ENCODE measurements at regions not wholly inside any gene's neighbourhood (a gene's known extent, or its start where the extent isn't known, plus 50 kb on each side); places are given as distances from the start of the nearest gene placed in this dataset.

- no peaks in the 10 kb centered on the region for H3K9me3 ChIP-seq
- no peaks in the 10 kb centered on the region for H3K27me3 ChIP-seq
- intact Hi-C loops (cut with DNase I; ENCODE audit: low total_unique reads) = no loop called here
- H3K4me1 ChIP-seq = no peaks in the 10 kb centered on the region
- TF ChIP-seq CTCF (IDR thresholded peaks at IDR 0.05) (no peak), EP300 (IDR thresholded peaks at IDR 0.05) (no peak), POLR2A (IDR thresholded peaks at IDR 0.05) (no peak), POLR2AphosphoS5 (IDR thresholded peaks at IDR 0.05) (no peak)
- no peak overlapping the region for H3K27ac ChIP-seq
- no peaks in the 10 kb centered on the region for H3K36me3 ChIP-seq
- H3K4me3 ChIP-seq = no peak overlapping the region
- WGBS, 5 donors = 75 to 85% (median 83%) methylated on average over 6 of the region's 6 CpGs
- no peak for DNase-seq
Observed at GRCh38 chr11:109994907-109995306, 98.3 kb upstream of the ZC3H12C start.

DNA sequence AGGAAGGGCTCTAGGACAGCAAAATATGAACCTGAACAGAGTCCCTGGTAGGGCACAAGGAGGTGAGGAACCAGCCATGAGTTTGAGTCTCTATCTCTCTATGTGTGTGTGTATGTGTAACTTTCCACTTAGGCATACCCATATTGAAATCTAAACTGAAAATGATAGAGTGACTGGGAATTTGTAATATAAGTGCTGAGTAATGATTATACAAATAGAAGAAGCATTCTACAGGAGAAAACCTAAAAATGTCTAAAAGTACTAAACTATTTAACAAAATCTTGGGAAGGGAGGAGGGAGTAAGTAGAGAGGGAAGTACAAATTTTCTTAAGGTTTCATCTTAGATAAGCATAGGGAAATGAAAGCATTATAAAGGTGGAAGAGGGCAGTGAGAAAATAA lies 97.1 kb upstream of the ZC3H12C start:
- H3K4me1 ChIP-seq = no peaks in the 10 kb centered on the region
- no peak overlapping the region for H3K27ac ChIP-seq
- H3K36me3 ChIP-seq = no peaks in the 10 kb centered on the region
- H3K27me3 ChIP-seq = no peaks in the 10 kb centered on the region
- intact Hi-C loops (cut with DNase I; ENCODE audit: low total_unique reads) = no loop called here
- no peaks in the 10 kb centered on the region for H3K9me3 ChIP-seq
- TF ChIP-seq POLR2A (IDR thresholded peaks at IDR 0.05) (no peak), POLR2AphosphoS5 (IDR thresholded peaks at IDR 0.05) (no peak), EP300 (IDR thresholded peaks at IDR 0.05) (no peak), CTCF (IDR thresholded peaks at IDR 0.05) (no peak)
- H3K4me3 ChIP-seq = no peak overlapping the region
- DNase-seq = no peak

- Histone ChIP-seq H3K27me3 (no peaks in the 10 kb centered on the region), H3K9me3 (no peaks in the 10 kb centered on the region), H3K4me3 (no peak overlapping the region), H3K4me1 (no peaks in the 10 kb centered on the region), H3K36me3 (no peaks in the 10 kb centered on the region), H3K27ac (no peak overlapping the region)
- intact Hi-C loops (cut with DNase I; ENCODE audit: low total_unique reads) = no loop called here
- 85 to 99% (median 91%) methylated on average over 3 of the region's 3 CpGs for WGBS, 5 donors
- DNase-seq = no peak
- TF ChIP-seq POLR2A (IDR thresholded peaks at IDR 0.05) (no peak), POLR2AphosphoS5 (IDR thresholded peaks at IDR 0.05) (no peak), CTCF (IDR thresholded peaks at IDR 0.05) (no peak), EP300 (IDR thresholded peaks at IDR 0.05) (no peak)
Observed at GRCh38 chr11:109998921-109999320, 94.3 kb upstream of the ZC3H12C start.

DNA sequence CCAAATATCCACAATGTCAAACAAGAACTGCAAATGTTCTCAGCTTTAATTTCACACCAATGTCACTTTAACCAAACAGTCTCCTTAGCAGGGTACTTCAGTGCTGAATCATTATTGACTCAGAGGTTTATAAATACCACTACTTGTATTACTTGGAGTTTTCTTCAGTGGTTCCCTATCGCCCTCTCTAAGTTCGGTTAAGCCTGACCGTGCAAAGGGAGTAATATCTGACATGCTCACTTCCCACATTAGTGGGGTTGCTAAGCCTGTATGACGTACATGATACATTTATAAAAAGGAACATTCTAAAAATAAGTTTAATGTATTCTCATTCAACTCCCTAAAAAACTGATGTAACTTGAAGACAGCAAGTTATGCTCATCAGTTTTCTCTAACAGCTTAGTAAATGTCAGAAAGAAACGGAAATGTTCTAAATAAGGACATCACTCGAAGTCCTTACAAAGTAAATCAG lies 93.1 kb upstream of the ZC3H12C start:
- DNase-seq = peak in 1 of 2 donors; percentile 44
- 37 to 46% (median 45%) methylated on average over 6 of the region's 6 CpGs for WGBS, 5 donors
- no peaks in the 10 kb centered on the region for H3K36me3 ChIP-seq
- no peak overlapping the region for H3K4me3 ChIP-seq
- no peak for TF ChIP-seq CTCF (IDR thresholded peaks at IDR 0.05)
- peak; percentile 58 for TF ChIP-seq EP300 (IDR thresholded peaks at IDR 0.05)
- peak in 2 of 3 donors; percentile 65 to 79 for TF ChIP-seq POLR2AphosphoS5 (IDR thresholded peaks at IDR 0.05)
- no peaks in the 10 kb centered on the region for H3K27me3 ChIP-seq
- intact Hi-C loops (cut with DNase I; ENCODE audit: low total_unique reads) = no loop called here
- peak overlapping the region in 2 of 5 donors; percentile 19 to 28 for H3K27ac ChIP-seq
- no peaks in the 10 kb centered on the region for H3K9me3 ChIP-seq
- no peaks in the 10 kb centered on the region for H3K4me1 ChIP-seq
